Keratinocyte (primary cell): ENCODE measurements at regions not wholly inside any gene's neighbourhood (a gene's known extent, or its start where the extent isn't known, plus 50 kb on each side); places are given as distances from the start of the nearest gene placed in this dataset.

Experiments used
- CTCF ChIP-seq, 3 experiments: IDR thresholded peaks in 1 of 3; conservative IDR thresholded peaks in 1 of 3; optimal IDR thresholded peaks in 1 of 3; 2 replicates in 2 of 3; 3 replicates in 1 of 3; pipeline versions ENCODE3 to v1.5.1; 2011; ENCODE audit warnings: low read length in 3 of 3, mild to moderate bottlenecking in 3 of 3, moderate library complexity in 2 of 3, control low read depth in 1 of 3, inconsistent platforms in 1 of 3; ENCODE audit not compliant: insufficient read depth in 2 of 3; ENCODE audit errors: extremely low read depth in 1 of 3
- EZH2 ChIP-seq: IDR thresholded peaks from one replicate; pipeline ENCODE4 v1.6.1; 2012; ENCODE audit warnings: inconsistent platforms, mild to moderate bottlenecking, low read length, moderate library complexity

DNA sequence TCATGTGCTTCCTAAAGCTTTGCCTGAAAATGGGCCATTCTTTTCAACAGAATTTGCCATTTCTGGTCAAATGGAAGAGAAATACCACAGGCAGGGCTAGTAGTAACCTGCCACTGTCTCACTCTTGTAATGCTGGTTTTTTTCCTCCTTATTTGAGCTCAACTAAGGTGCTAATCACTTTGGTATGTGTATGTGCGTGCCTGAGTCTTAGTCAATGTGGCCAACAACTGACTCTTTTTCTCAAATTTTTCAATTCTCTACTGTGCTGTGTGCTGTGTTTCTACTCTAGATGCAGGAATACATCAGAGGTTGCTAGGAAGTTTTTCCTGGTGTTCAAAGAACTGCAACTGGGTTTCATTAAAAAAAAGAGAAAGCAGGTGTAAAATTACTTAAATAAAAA, 870.2 kb downstream of the EFNB2 start:
- no peak for TF ChIP-seq CTCF (optimal IDR thresholded peaks at IDR 0.05 in 1 of 3, IDR thresholded peaks at IDR 0.05 in 1 of 3, conservative IDR thresholded peaks at IDR 0.05 in 1 of 3; ENCODE audit: extremely low read depth in 1 of 3, insufficient read depth in 2 of 3, low read length in 3 of 3)
- TF ChIP-seq EZH2 = no peak
